BLaER1 treated with 17β-estradiol and CSF1 and Interleukin-3, amounts not matched to agents 10 nM and 100 nM (cell line): ENCODE measurements at regions not wholly inside any gene's neighbourhood (a gene's known extent, or its start where the extent isn't known, plus 50 kb on each side); places are given as distances from the start of the nearest gene placed in this dataset.

Experiments used
- H3K27ac ChIP-seq, 11 experiments: shearing (Covaris generic); formaldehyde crosslinking; 2 replicates each; pipeline ENCODE4 v1.8.1; 2022
- H3K27me3 ChIP-seq, 11 experiments: shearing (Covaris generic); formaldehyde crosslinking; 2 replicates each; pipeline ENCODE4 v1.8.1; 2022
- H3K36me3 ChIP-seq, 11 experiments: shearing (Covaris generic); formaldehyde crosslinking; 2 replicates each; pipeline ENCODE4 v1.8.1; 2022
- H3K4me1 ChIP-seq, 10 experiments: shearing (Covaris generic); formaldehyde crosslinking; 2 replicates each; pipeline ENCODE4 v1.8.1; 2022
- H3K4me2 ChIP-seq, 11 experiments: shearing (Covaris generic); formaldehyde crosslinking; 2 replicates each; pipeline ENCODE4 v1.8.1; 2022
- H3K4me3 ChIP-seq, 10 experiments: shearing (Covaris generic); formaldehyde crosslinking; 2 replicates each; pipeline ENCODE4 v1.8.1; 2022
- H3K9ac ChIP-seq, 11 experiments: shearing (Covaris generic); formaldehyde crosslinking; 2 replicates each; pipeline ENCODE4 v1.8.1; 2022
- H3K9me3 ChIP-seq, 11 experiments: shearing (Covaris generic); formaldehyde crosslinking; replicated peaks in 1 of 11; 2 replicates each; pipeline ENCODE4 v1.8.1; 2022
- H4K20me1 ChIP-seq, 11 experiments: shearing (Covaris generic); formaldehyde crosslinking; 2 replicates each; pipeline ENCODE4 v1.8.1; 2022
- Cebpa-rat ChIP-seq, 11 experiments: shearing (Covaris generic); IDR thresholded peaks; 2 replicates each; pipeline ENCODE4 v1.8.1; 2022

- no peak for TF ChIP-seq Cebpa-rat (IDR thresholded peaks at IDR 0.05)
- H3K4me1 ChIP-seq = no peaks in the 10 kb centered on the region
- no peak overlapping the region for H3K4me3 ChIP-seq
- H3K27ac ChIP-seq = no peak overlapping the region
- H3K27me3 ChIP-seq = no peaks in the 10 kb centered on the region
- no peaks in the 10 kb centered on the region for H4K20me1 ChIP-seq
- H3K4me2 ChIP-seq = no peak overlapping the region
- no peaks in the 10 kb centered on the region for H3K36me3 ChIP-seq
- no peak overlapping the region for H3K9ac ChIP-seq
- H3K9me3 ChIP-seq = no peaks in the 10 kb centered on the region
These were observed 1085.4 kb upstream of the CDH6 start for GRCh38 chr5:30108051-30108450.

- no peaks in the 10 kb centered on the region for H4K20me1 ChIP-seq
- no peaks in the 10 kb centered on the region for H3K4me1 ChIP-seq
- H3K36me3 ChIP-seq = no peaks in the 10 kb centered on the region
- no peaks in the 10 kb centered on the region for H3K9me3 ChIP-seq
- TF ChIP-seq Cebpa-rat (IDR thresholded peaks at IDR 0.05) = no peak
- H3K27me3 ChIP-seq = no peaks in the 10 kb centered on the region
- H3K9ac ChIP-seq = no peak overlapping the region
- H3K27ac ChIP-seq = no peak overlapping the region
- H3K4me3 ChIP-seq = no peak overlapping the region
- H3K4me2 ChIP-seq = no peak overlapping the region
These were observed 1086.9 kb upstream of the CDH6 start for GRCh38 chr5:30106596-30106995.

GRCh38 chr5:30104872-30105596 lies 1088.5 kb upstream of the CDH6 start:
- no peaks in the 10 kb centered on the region for H4K20me1 ChIP-seq

GRCh38 chr5:30103452-30104202 lies 1089.9 kb upstream of the CDH6 start:
- H4K20me1 ChIP-seq = no peaks in the 10 kb centered on the region
- no peak overlapping the region for H3K27ac ChIP-seq
- no peaks in the 10 kb centered on the region for H3K4me1 ChIP-seq
- no peaks in the 10 kb centered on the region for H3K36me3 ChIP-seq
- no peak overlapping the region for H3K4me3 ChIP-seq
- no peak for TF ChIP-seq Cebpa-rat (IDR thresholded peaks at IDR 0.05)
- no peak overlapping the region for H3K4me2 ChIP-seq
- no peaks in the 10 kb centered on the region for H3K9me3 ChIP-seq
- no peaks in the 10 kb centered on the region for H3K27me3 ChIP-seq
- H3K9ac ChIP-seq = no peak overlapping the region

More at GRCh38 chr5:30104872-30105596, 1088.5 kb upstream of the CDH6 start:
- Histone ChIP-seq H3K9ac (no peak overlapping the region), H3K27me3 (no peaks in the 10 kb centered on the region), H3K4me1 (no peaks in the 10 kb centered on the region), H3K36me3 (no peaks in the 10 kb centered on the region), H3K4me2 (no peak overlapping the region), H3K27ac (no peak overlapping the region), H3K9me3 (no peaks in the 10 kb centered on the region), H3K4me3 (no peak overlapping the region)
- no peak for TF ChIP-seq Cebpa-rat (IDR thresholded peaks at IDR 0.05)

- Histone ChIP-seq H3K27ac (no peak overlapping the region), H3K4me1 (no peaks in the 10 kb centered on the region), H4K20me1 (no peaks in the 10 kb centered on the region), H3K9me3 (no peaks in the 10 kb centered on the region), H3K36me3 (no peaks in the 10 kb centered on the region), H3K4me2 (no peak overlapping the region), H3K4me3 (no peak overlapping the region), H3K9ac (no peak overlapping the region), H3K27me3 (no peaks in the 10 kb centered on the region)
- no peak for TF ChIP-seq Cebpa-rat (IDR thresholded peaks at IDR 0.05)
These were observed 1090.4 kb upstream of the CDH6 start for GRCh38 chr5:30103052-30103451.

GRCh38 chr5:30102185-30102584 lies 1091.3 kb upstream of the CDH6 start:
- no peaks in the 10 kb centered on the region for H3K27me3 ChIP-seq
- H3K9me3 ChIP-seq = no peaks in the 10 kb centered on the region
- no peak overlapping the region for H3K9ac ChIP-seq
- H4K20me1 ChIP-seq = no peaks in the 10 kb centered on the region
- H3K27ac ChIP-seq = no peak overlapping the region
- H3K4me1 ChIP-seq = no peaks in the 10 kb centered on the region
- H3K4me3 ChIP-seq = no peak overlapping the region
- no peaks in the 10 kb centered on the region for H3K36me3 ChIP-seq
- H3K4me2 ChIP-seq = no peak overlapping the region
- no peak for TF ChIP-seq Cebpa-rat (IDR thresholded peaks at IDR 0.05)

- H3K27ac ChIP-seq = no peak overlapping the region
- no peak overlapping the region for H3K4me2 ChIP-seq
- H3K9ac ChIP-seq = no peak overlapping the region
- no peaks in the 10 kb centered on the region for H3K27me3 ChIP-seq
- no peaks in the 10 kb centered on the region for H4K20me1 ChIP-seq
- H3K4me1 ChIP-seq = no peaks in the 10 kb centered on the region
- peak in 3 of 11 experiments; percentile 34 to 75 (median 41); a peak in 5 of 22 replicates for TF ChIP-seq Cebpa-rat (IDR thresholded peaks at IDR 0.05)
- H3K36me3 ChIP-seq = no peaks in the 10 kb centered on the region
- H3K9me3 ChIP-seq = no peaks in the 10 kb centered on the region
- H3K4me3 ChIP-seq = no peak overlapping the region
These were observed 1092.6 kb upstream of the CDH6 start for GRCh38 chr5:30100929-30101328.

- Histone ChIP-seq H3K27me3 (no peaks in the 10 kb centered on the region), H3K27ac (no peak overlapping the region), H3K4me1 (no peaks in the 10 kb centered on the region), H3K9me3 (no peaks in the 10 kb centered on the region), H3K4me3 (no peak overlapping the region), H4K20me1 (no peaks in the 10 kb centered on the region), H3K36me3 (no peaks in the 10 kb centered on the region), H3K9ac (no peak overlapping the region), H3K4me2 (no peak overlapping the region)
- TF ChIP-seq Cebpa-rat (IDR thresholded peaks at IDR 0.05) = no peak
These were observed 1093.3 kb upstream of the CDH6 start for GRCh38 chr5:30100148-30100713.

- no peak overlapping the region for H3K9ac ChIP-seq
- H3K36me3 ChIP-seq = no peaks in the 10 kb centered on the region
- TF ChIP-seq Cebpa-rat (IDR thresholded peaks at IDR 0.05) = no peak
- H3K9me3 ChIP-seq = no peaks in the 10 kb centered on the region
- H3K4me1 ChIP-seq = no peaks in the 10 kb centered on the region
- no peaks in the 10 kb centered on the region for H3K27me3 ChIP-seq
- H3K4me2 ChIP-seq = no peak overlapping the region
- H3K27ac ChIP-seq = no peak overlapping the region
- no peak overlapping the region for H3K4me3 ChIP-seq
- no peaks in the 10 kb centered on the region for H4K20me1 ChIP-seq
These were observed 1093.9 kb upstream of the CDH6 start for GRCh38 chr5:30099634-30100033.

GRCh38 chr5:30098940-30099339 lies 1094.5 kb upstream of the CDH6 start:
- Histone ChIP-seq H3K9ac (no peak overlapping the region), H3K4me3 (no peak overlapping the region), H3K9me3 (no peaks in the 10 kb centered on the region), H3K36me3 (no peaks in the 10 kb centered on the region), H3K4me1 (no peaks in the 10 kb centered on the region), H3K27ac (no peak overlapping the region), H3K4me2 (no peak overlapping the region), H3K27me3 (no peaks in the 10 kb centered on the region), H4K20me1 (no peaks in the 10 kb centered on the region)
- TF ChIP-seq Cebpa-rat (IDR thresholded peaks at IDR 0.05) = no peak
